ENCODE measurements at regions not wholly inside any gene's neighbourhood (a gene's known extent, or its start where the extent isn't known, plus 50 kb on each side); places are given as distances from the start of the nearest gene placed in this dataset.

DNA sequence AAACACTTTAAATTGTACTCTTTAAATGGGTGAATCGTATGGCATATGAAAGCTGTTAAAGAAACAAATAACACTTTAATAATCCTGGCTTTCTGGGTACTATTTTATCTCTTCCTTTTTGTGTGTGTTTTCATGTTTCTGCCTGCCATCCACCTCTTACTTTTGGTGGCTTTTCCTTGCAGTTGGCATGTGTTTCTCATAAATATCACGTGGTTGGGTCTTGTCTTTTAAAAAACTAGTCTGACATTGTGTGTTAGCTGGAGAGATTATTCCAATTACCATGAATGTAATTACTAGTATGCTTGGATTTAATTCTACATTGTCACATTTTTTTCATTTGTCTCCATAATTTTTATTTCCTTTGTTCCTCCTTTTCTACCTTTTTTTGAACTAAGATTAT is 262.9 kb upstream of the B3GAT1 start:
- TF ChIP-seq SP2 (IDR thresholded peaks at IDR 0.05; ENCODE audit: low read length), result no peak
- TF ChIP-seq POLR2A (IDR thresholded peaks at IDR 0.05; ENCODE audit: control extremely low read depth in 1 of 2, low read depth in 2 of 2, low read length in 2 of 2), result no peak
